ENCODE measurements at regions not wholly inside any gene's neighbourhood (a gene's known extent, or its start where the extent isn't known, plus 50 kb on each side); places are given as distances from the start of the nearest gene placed in this dataset.

- H3K27ac ChIP-seq, result no peak overlapping the region
- DNase-seq, result no peak
Observed at GRCh38 chr14:48253020-48253419, 577.6 kb upstream of the MDGA2 start.

GRCh38 chr14:48251290-48251689 lies 575.9 kb upstream of the MDGA2 start:
- no peak overlapping the region for H3K27ac ChIP-seq
- no peak for TF ChIP-seq POLR2A (IDR thresholded peaks at IDR 0.05)
- no peak for TF ChIP-seq CTCF (IDR thresholded peaks at IDR 0.05 in 4 of 5, conservative IDR thresholded peaks at IDR 0.05 in 1 of 5)
- in situ Hi-C loops (cut with MboI; ENCODE audit: low sequenced_read_pairs in 4 of 4), result no loop called here
- DNase-seq (no peak), ATAC-seq (no peak)
- no peaks in the 10 kb centered on the region for H3K27me3 ChIP-seq
- intact Hi-C loops (cut with DNase I; ENCODE audit: low total_unique reads), result no loop called here
- no peaks in the 10 kb centered on the region for H3K9me3 ChIP-seq
- no peaks in the 10 kb centered on the region for H3K4me1 ChIP-seq
- no peaks in the 10 kb centered on the region for H3K36me3 ChIP-seq
- no peak overlapping the region for H3K4me3 ChIP-seq

More at GRCh38 chr14:48253020-48253419, 577.6 kb upstream of the MDGA2 start:
- Histone ChIP-seq H3K36me3 (no peaks in the 10 kb centered on the region), H3K4me1 (no peaks in the 10 kb centered on the region), H3K4me3 (no peak overlapping the region), H3K27me3 (no peaks in the 10 kb centered on the region), H3K9me3 (no peaks in the 10 kb centered on the region)
- TF ChIP-seq CTCF (IDR thresholded peaks at IDR 0.05 in 4 of 5, conservative IDR thresholded peaks at IDR 0.05 in 1 of 5), result no peak
- TF ChIP-seq POLR2A (IDR thresholded peaks at IDR 0.05), result no peak
- ATAC-seq, result no peak
- intact Hi-C loops (cut with DNase I; ENCODE audit: low total_unique reads), result no loop called here
- in situ Hi-C loops (cut with MboI; ENCODE audit: low sequenced_read_pairs in 4 of 4), result no loop called here

DNA sequence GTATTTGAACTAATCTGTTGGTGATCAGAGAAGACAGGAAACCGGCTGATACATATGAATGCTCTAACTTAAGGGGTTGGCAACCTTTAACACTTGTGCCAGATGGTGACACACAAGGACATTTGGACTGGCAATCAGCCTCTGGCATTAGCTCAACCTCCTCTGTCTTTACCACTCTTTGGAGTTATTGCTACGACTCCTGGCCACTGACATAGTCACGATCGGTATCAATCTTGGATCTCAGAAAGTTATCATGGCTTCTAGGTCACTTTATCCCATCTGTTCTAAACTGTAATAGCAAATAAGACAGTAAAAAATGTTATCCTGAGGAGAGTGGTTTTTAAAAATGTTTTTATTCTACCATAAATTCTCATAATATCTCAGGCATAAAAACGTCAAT lies 575.2 kb upstream of the MDGA2 start:
- DNase-seq, result no peak
- no peak for TF ChIP-seq CTCF (IDR thresholded peaks at IDR 0.05 in 4 of 5, conservative IDR thresholded peaks at IDR 0.05 in 1 of 5)
- Histone ChIP-seq H3K27me3 (no peaks in the 10 kb centered on the region), H3K36me3 (no peaks in the 10 kb centered on the region), H3K27ac (no peak overlapping the region), H3K4me3 (no peak overlapping the region), H3K9me3 (no peaks in the 10 kb centered on the region), H3K4me1 (no peaks in the 10 kb centered on the region)
- in situ Hi-C loops (cut with MboI; ENCODE audit: low sequenced_read_pairs in 4 of 4), result no loop called here
- ATAC-seq, result no peak
- intact Hi-C loops (cut with DNase I; ENCODE audit: low total_unique reads), result no loop called here

- in situ Hi-C loops (cut with MboI; ENCODE audit: low sequenced_read_pairs in 4 of 4), result no loop called here
- no peak overlapping the region for H3K4me3 ChIP-seq
- no peaks in the 10 kb centered on the region for H3K4me1 ChIP-seq
- H3K36me3 ChIP-seq, result no peaks in the 10 kb centered on the region
- H3K9me3 ChIP-seq, result no peaks in the 10 kb centered on the region
- H3K27me3 ChIP-seq, result no peaks in the 10 kb centered on the region
- no peak overlapping the region for H3K27ac ChIP-seq
- intact Hi-C loops (cut with DNase I; ENCODE audit: low total_unique reads), result no loop called here
- no peak for TF ChIP-seq CTCF (IDR thresholded peaks at IDR 0.05 in 4 of 5, conservative IDR thresholded peaks at IDR 0.05 in 1 of 5)
- TF ChIP-seq POLR2A (IDR thresholded peaks at IDR 0.05), result no peak
- DNase-seq, result no peak
- ATAC-seq, result no peak
Observed at GRCh38 chr14:48247977-48248376, 572.6 kb upstream of the MDGA2 start.

DNA sequence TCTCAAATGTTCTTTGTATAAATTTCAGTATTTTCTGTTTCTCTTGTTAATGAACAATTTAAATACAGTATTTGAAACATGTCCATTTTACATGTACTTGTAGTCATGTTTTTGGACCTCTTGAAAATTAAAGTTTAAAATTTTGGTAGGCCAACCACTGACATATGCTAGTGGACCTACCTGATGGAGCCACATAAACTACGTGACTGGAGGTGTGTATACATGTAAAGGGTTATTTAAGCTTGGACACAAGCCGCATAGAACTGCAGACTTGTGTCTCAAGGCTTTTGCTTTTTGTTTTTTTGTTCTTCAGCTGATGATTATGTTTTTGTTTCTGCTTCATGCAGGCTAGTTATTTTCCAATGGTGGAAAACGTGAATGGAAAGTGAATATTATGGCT lies 568.5 kb upstream of the MDGA2 start:
- in situ Hi-C loops (cut with MboI; ENCODE audit: low sequenced_read_pairs in 4 of 4), result no loop called here
- H3K9me3 ChIP-seq, result no peaks in the 10 kb centered on the region
- intact Hi-C loops (cut with DNase I; ENCODE audit: low total_unique reads), result no loop called here
- no peak for DNase-seq
- TF ChIP-seq CTCF (IDR thresholded peaks at IDR 0.05 in 4 of 5, conservative IDR thresholded peaks at IDR 0.05 in 1 of 5), result no peak
- no peak for TF ChIP-seq POLR2A (IDR thresholded peaks at IDR 0.05)
- H3K27ac ChIP-seq, result no peak overlapping the region
- H3K36me3 ChIP-seq, result no peaks in the 10 kb centered on the region
- no peak overlapping the region for H3K4me3 ChIP-seq
- ATAC-seq, result no peak
- H3K4me1 ChIP-seq, result no peaks in the 10 kb centered on the region
- no peaks in the 10 kb centered on the region for H3K27me3 ChIP-seq

Measured in gastrocnemius medialis (tissue), 4 donors.